GM21576 (cell line): ENCODE measurements at regions not wholly inside any gene's neighbourhood (a gene's known extent, or its start where the extent isn't known, plus 50 kb on each side); places are given as distances from the start of the nearest gene placed in this dataset.
"Not testable (repeated sequence)": the region's sequence is repeated elsewhere in the genome, so short reads cannot be mapped to it uniquely, and the experiment has no call there.

ENCODE experiments used
- ATAC-seq: cut with Tn5 transposase; IDR thresholded peaks from one replicate; pipeline ENCODE4 v1.9.1; 2021; ENCODE audit warnings: mild to moderate bottlenecking, moderate library complexity; ENCODE audit not compliant: unreplicated experiment

DNA sequence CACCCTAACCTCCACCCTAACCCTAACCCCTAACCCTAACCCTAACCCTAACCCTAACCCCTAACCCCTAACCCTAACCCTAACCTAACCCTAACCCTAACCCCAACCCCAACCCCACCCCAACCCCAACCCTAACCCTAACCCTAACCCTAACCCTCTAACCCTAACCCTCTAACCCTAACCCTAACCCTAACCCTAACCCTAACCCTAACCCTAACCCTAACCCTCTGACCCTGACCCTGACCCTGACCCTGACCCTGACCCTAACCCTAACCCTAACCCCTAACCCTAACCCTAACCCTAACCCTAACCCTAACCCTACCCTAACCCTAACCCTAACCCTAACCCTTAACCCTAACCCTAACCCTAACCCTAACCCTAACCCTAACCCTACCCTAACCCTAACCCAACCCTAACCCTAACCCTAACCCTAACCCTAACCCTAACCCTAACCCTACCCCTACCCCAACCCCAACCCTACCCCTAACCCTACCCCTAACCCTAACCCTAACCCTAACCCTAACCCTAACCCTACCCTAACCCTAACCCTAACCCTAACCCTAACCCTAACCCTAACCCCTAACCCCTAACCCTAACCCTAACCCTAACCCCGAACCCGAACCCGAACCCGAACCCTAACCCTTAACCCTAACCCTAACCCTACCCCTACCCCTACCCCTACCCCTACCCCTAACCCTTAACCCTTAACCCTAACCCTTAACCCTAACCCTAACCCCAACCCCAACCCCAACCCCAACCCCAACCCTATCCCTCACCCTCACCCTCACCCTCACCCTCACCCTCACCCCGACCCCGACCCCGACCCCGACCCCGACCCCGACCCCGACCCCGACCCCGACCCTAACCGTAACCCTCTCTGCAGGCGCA, 186.2 kb upstream of the CHL1 start:
- ATAC-seq = not testable (repeated sequence)

DNA sequence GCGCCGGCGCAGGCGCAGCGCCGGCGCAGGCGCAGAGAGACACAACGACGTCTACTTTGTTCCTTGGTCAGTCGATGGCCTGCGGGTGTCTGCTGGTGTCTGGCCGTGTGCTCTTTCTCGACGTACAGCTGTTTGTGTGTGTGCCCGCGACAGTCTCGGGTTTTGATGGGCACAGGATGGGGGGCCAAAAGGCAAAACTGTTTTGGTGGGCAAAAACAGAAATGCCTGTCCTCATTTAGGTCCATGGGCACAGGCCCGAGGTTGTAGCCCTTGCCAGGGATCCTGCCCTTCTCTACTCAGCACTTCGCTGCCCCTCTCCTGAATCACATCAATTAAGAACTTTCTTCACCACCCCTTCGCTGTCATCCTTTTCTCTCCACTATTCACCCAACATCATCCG, 184.8 kb upstream of the CHL1 start:
- no peak for ATAC-seq

DNA sequence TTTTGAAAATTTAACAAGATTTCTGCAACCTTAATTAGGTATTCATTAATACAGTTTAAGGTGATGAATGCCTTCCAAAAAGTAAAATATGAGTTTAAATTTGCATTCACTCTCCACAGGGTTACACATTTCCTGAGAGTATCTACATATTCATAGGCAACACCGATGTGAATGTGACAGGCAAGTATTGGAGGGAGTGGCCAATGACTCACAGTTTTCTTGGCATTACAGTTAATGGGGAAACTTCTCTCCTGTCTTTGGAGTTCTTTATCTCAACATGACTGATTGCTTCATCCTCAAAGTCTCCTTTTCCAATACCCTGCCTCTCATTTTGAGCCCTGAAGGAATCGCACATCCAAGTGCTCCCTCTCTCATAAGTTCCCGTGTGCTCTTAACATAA, 181.9 kb upstream of the CHL1 start:
- no peak for ATAC-seq

DNA sequence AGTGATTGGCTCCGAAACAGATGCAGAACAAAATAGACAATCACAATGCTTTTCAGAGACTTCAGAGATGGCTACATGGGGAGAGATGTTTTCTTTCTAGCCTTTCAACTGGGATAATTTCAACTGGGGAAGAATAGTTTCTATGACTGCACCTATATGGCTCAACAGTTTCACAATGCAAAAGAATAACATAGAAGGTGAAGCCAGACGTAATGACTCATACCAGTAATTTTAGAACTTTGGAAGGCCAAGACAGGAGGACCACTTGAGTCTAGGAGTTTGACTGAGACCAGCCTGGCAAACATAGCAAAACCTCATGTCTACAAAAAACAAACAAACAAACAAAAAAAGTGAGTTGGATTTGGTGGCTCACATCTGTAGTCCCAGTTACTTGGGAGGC, 180.2 kb upstream of the CHL1 start:
- ATAC-seq = no peak

DNA sequence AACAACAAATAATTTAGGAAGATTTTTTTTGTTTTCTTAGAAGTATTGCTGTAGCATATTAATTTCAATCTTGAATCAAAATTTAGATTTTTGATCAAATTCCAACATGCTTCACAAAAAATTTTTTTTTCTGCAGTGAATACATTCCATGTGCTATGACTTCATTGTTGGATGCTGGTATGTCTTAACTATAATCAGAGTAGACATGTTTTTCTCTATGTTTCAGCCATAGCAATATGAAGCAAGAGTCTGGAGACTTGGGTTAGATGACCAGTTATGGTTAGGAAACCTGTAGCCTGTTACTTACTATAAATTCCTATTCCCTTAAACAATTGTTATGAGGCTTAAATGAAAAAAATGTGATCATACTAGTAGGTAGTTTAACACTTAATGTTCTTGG, 176.1 kb upstream of the CHL1 start:
- no peak for ATAC-seq

DNA sequence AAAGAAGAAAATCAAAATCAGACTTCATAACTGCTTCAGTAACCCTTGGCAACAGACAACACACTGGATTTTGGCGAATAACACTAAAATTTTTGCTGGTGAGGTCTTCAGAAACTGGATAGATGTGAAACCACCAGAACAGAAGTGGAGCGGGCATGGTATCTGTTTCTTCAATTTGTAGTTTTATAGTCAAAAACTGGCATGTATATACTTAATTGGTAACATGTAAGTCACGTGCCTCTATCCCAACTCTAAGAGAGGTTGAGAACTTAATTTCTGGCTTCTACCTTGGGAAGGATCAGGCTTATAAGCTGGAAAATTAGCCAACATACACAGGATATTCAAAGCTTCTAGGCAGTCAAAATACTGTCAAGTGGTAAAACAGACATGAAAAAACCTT, 172.6 kb upstream of the CHL1 start:
- ATAC-seq = no peak

DNA sequence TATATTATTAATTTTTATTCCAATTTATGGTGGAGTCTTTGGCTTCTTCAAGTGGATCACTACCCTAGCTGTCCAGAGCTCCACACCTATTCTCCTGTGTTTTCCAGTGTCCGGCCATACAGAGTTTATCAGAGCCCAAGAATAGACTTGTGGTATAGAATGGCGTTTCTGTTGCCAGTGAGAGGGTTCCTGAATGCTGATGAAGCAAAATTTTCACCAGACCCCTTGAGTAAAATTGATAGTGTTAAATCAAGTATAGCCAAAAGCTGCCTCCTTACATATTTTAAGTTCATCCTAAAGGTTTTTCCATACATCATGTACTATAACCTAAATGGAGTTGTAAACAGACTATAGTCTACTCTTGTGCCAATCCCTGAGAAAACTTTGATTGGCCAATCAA, 171.5 kb upstream of the CHL1 start:
- no peak for ATAC-seq

DNA sequence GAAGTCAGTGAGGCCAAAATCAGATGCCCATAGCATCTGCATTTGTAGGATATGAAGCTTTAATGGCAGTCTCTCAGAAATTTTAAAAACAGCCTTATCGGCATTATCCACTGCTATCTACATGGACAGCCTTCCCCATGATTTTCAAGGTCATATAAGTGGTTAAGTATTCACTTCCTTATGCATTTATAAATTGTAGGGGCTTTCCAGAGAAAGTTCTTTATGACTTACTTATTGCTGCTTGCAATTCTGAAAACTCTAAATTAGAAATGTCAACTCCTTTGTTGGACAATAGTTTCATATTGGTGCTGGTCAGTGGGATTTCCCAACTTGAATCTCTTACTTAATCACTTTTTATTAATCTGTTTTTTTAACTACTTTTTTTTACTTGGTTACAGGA, 160.6 kb upstream of the CHL1 start:
- ATAC-seq = not testable (repeated sequence)

DNA sequence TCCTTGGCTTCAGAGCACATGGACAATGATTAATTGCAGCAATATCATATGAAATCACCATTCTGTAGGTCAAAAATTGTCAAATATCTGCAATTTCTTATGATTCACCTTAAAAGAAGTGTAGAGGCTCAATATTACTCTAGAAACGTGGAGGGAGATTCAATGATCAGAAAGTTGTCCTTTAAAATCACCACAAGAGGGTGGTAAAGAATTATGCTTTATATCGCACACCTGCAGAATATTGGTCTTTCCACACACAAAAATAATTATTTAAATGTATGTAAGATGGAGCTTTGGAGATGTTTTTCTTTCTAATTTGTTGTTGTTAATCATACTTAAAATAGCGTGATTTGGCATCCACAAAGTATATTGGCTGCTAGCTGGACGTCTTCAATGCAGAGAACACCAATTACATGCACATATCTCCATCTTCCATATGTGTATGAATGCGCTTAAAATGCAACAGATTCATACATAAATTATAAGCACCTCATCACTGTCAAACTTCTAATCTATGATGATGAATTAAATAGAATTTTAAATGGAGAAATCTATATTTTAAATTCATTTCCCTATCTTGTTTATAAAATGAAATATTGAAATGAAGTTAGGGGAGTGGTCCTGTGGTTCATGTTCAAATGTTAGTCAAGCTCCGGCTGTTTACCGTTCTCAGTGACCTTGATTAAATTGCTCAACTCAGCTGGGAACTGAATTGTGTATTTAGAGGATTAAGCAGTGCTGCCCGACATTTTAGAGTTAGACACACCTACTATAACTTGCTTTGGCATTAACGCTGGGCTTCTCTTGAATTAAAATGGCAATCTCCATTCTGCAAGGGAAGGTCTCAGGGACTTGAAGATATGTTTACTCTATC, 153.5 kb upstream of the CHL1 start:
- not testable (repeated sequence) for ATAC-seq

DNA sequence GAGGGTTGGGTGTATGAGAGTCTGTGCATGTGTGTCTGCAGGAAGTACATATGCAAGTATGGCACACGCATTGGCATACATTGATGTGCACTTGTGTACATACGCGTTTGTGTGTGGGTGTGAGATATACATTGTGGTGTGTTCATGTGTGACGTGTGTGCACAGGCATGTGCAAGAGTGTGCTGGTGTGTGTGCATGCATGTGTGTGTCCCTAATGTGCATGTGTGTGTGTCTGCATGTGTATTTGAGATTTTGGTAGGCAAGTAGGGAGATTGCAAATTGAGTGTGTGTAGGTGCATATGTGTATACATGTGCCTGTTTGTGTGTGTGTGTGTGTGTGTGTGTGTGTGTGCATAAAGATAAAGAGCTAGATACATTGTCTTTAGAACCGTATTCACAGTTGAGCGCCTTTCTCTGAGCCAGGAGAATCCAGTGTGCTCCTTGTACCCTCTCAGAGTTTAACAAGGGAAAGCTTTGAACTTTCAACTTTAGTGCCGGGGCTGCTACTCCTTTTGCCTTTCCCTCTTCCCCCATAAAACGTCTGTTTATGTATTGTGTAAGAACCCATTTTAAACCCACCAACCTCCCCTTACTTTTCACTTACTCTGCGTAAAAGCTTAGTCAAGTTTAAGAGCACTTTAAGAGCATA, 152.4 kb upstream of the CHL1 start:
- no peak for ATAC-seq

DNA sequence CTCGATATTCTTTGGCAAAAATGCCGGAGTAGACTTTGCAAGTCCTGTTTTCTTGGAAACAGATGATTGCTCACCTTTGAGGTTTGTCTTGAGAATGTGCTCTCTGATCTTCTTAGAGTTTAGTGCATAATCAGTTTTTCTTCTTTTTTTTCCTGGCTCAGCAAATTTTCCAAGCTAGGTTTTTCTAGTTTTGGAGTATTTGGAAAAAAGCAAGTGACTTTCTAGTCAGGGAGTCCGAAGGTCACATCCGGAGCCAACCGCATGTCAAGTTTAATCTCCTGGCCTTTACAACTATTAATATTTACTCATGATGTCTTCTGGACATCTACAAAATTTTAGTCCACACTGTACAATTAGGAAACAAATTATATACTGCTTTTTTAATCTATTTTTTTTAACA, 151.6 kb upstream of the CHL1 start:
- ATAC-seq = not testable (repeated sequence)

DNA sequence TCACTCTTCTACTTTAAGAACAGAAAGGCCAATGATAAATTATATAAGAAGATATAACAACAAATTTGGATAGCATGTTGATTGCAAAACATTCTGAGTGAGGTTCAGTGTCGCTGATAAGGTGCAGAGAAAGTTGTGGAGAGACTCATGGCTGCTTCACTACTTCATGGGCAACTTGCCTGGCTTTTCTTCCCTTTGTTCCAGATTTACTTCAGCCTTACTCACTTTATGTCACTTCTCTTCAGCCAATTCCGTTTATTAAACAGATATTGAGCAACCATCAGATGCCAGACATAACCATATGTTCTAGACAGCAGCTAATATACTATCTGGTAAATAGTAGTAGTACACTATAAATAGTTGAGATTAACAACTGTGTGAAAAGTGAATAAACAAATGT, 150.0 kb upstream of the CHL1 start:
- no peak for ATAC-seq

DNA sequence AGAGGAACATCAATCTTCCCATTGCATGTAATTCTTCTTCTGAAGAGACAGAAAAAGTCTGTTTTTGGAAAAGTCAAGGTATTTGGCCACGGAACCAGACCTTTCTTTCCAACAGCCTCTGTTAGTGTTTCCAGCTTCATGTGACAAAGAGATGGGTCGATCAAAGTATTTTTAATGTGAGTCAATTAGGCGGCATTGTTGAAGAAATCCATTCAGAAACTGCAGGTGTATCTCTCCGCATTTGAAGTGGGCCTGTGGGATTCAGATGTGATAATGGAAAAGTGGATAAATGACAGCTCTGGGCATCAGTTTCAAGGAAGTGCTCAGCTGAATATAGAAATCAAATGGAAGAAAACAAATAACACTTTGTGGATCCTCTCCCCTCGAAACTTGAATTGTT, 143.1 kb upstream of the CHL1 start:
- ATAC-seq = not testable (repeated sequence)

DNA sequence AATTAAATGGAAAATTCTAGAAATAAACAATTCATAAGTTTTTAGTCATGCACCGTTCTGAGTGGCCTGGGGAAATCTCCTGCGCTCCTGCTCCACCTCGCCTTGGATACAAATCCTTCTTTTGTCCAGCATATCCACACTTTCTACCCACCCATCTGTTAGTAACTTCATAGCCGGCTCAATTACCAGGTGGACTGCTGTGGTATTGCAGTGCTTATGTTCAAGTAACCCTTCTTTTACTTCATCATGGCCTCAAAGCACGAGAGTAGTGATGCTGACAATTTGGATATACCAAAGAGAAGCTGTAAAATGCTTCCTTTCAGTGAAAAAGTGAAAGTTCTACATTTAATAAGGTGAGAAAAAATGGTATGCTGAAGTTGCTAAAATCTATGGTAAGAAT, 142.3 kb upstream of the CHL1 start:
- no peak for ATAC-seq

DNA sequence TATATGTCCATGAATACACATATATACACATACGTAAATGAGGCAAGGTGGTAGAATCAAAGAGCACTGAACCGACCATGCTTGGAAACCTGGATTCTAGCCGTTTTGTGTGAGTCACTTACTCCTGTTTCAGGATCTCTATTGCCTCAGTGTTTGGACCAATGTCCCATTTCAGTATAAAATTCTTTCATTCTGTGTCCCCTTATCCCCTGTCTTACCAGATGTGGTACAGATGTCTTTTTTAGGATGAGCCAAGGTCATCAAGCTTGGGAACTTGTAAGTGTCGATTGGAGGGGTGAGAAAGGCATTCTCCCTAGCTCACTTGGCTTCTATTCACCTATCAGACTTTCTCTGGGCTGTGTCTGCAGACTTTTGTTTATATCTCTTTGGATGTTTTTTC, 139.9 kb upstream of the CHL1 start:
- no peak for ATAC-seq

DNA sequence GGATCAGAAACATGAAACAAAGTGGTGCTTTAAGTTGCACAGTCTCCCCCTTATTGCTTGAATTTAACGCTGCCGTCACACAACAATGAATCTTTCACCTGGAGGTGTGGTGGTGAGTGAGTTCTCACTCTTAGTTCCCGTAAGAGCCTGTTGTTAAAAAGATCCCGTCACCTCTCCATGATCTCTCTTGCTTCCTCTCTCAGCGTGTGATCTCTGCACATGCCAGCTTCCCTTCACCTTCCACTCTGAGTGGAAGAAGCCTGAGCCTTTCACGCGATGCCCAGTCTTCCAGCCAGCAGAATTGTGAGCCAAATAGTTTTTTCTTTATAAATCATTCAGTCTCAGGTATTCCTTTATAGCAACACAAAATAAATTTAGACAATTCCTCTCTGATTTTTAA, 136.7 kb upstream of the CHL1 start:
- no peak for ATAC-seq

DNA sequence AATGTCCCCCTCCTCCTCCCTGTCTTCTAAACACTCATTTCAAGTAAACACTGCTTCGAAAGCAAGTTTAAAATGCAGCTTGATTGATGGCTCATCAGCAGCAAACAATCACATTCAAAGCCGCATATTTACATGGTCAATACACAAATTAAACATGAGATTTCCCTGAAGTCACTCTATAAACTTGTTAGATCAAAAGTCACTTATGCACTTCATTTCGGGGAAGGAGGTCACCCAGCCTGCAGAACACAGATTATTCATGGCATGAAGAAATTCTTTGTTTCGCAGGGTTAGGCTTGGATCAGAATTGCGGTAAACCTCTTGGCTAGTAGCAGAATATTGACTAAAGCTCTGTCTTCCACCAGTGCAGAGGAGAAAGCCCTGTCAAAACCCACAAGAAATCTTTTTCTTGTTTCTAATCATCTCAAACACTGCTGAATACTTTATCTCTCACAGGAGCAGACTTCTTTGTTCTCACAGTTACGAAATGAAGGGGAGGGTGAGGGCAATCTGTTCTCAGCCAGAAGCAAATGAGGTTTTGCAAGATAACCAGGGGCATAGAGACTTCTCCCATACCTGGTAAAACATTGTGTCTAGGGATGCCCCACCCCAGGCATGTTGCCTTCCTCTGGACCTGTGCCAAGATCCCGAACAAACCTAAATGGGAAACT, 133.3 kb upstream of the CHL1 start:
- no peak for ATAC-seq

DNA sequence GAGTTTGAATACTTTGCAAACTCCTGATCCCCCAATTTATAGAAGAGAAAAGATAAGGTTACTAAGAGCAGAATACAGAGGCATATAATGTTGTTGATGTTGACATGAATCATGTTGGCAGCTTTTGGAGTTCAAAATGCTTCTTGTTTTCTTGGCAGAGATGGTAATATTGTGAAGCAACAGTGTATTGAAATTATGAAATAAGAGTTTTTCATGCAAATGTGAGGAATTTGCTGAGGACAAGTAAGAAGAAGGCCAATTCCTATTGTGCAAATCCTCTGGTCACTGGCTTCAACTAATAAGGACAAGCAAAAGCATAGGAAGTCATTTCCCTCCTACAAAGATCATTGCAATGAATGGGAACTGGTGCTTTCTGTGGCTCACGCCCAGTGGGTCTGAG, 126.9 kb upstream of the CHL1 start:
- no peak for ATAC-seq

DNA sequence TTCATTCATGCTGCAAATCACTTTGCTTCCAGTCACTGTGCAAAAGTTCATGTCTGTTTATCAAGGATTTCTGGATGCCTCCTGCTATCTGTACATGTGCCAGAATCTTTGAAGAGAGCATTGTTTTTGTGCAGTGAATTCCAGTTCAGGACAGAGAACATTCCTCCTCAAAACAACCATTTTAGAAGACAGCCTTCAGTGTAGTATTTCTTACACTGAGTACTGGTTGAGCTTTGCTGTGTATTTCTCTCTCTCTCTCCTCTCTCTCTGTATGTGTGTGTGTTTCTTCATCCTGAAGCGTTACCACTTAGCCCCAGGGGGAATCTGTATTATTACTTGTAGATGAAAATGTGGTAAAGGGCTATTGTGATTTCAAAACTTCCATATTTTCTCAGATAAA, 123.8 kb upstream of the CHL1 start:
- ATAC-seq = no peak

DNA sequence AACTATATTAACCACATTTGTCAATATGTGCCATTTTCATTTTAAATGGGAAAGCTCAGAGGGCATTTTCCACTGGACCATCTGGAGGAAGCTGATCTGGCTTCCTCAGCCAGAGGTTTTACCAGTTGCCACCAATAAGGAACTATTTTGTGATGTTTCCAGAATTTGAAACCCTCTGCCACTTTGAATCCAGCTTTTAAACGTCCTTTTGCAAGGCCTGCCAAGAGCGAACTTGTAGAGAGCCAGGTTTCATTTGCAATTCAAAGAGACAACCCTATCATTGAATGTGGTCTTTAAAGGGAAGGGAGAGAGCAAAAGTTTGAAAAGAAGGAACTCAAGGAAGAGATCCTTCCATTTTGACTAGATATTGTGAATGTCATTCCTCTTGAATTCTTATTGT, 123.3 kb upstream of the CHL1 start:
- no peak for ATAC-seq

DNA sequence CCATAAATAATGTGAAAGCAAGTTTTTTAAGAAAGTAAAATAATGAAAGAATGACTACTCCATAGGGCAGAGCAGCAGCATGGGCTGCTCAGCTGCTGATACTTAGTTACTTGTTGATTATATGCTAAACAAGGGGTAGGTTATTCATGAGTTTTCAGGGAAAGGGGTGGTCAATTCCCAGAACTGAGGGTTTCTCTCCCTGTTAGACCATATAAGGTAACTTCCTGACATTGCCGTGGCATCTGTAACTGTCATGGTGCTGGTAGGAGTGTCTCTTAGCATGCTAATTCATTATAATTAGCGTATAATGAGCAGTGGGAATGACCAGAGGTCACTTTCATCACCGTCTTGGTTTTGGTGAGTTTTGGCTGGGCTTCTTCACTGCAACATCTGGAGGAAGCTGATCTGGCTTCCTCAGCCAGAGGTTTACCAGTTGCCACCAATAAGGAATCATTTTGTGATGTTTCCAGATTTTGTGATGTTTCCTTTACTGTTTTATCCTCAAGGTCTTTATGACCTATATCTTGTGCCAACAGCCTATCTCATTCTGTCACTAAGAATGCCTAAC, 121.8 kb upstream of the CHL1 start:
- ATAC-seq = no peak
